GM19324 (cell line): ENCODE measurements at regions not wholly inside any gene's neighbourhood (a gene's known extent, or its start where the extent isn't known, plus 50 kb on each side); places are given as distances from the start of the nearest gene placed in this dataset.

Experiments used
- ATAC-seq: cut with Tn5 transposase; IDR thresholded peaks from one replicate; pipeline ENCODE4 v1.9.1; 2021; ENCODE audit warnings: mild to moderate bottlenecking, moderate library complexity; ENCODE audit not compliant: unreplicated experiment, low FRiP score

- ATAC-seq, result no peak
These were observed 717.8 kb upstream of the SEL1L start for GRCh38 chr14:82251494-82251893.

- ATAC-seq, result no peak
These were observed 736.6 kb upstream of the SEL1L start for GRCh38 chr14:82270286-82270685.

- no peak for ATAC-seq
These were observed 765.2 kb upstream of the SEL1L start for GRCh38 chr14:82298811-82299210.

- ATAC-seq, result no peak
These were observed 775.5 kb upstream of the SEL1L start for GRCh38 chr14:82309199-82309598.

GRCh38 chr14:82313889-82314288, 780.2 kb upstream of the SEL1L start:
- ATAC-seq, result no peak

- no peak for ATAC-seq
These were observed 794.8 kb upstream of the SEL1L start for GRCh38 chr14:82328442-82328841.

- ATAC-seq, result no peak
These were observed 807.7 kb upstream of the SEL1L start for GRCh38 chr14:82341261-82341810.

GRCh38 chr14:82342596-82342995, 808.9 kb upstream of the SEL1L start:
- ATAC-seq, result no peak

- ATAC-seq, result no peak
These were observed 811.5 kb upstream of the SEL1L start for GRCh38 chr14:82345184-82345583.

GRCh38 chr14:82354126-82354525, 820.5 kb upstream of the SEL1L start:
- no peak for ATAC-seq

GRCh38 chr14:82359201-82359600, 825.5 kb upstream of the SEL1L start:
- no peak for ATAC-seq

GRCh38 chr14:82362452-82362851, 828.8 kb upstream of the SEL1L start:
- no peak for ATAC-seq

- ATAC-seq, result no peak
These were observed 831.8 kb upstream of the SEL1L start for GRCh38 chr14:82365471-82365870.

- ATAC-seq, result no peak
These were observed 833.1 kb upstream of the SEL1L start for GRCh38 chr14:82366803-82367202.

- no peak for ATAC-seq
These were observed 845.6 kb upstream of the SEL1L start for GRCh38 chr14:82379291-82379690.

GRCh38 chr14:82385048-82385447, 851.4 kb upstream of the SEL1L start:
- no peak for ATAC-seq

- ATAC-seq, result no peak
These were observed 854.0 kb upstream of the SEL1L start for GRCh38 chr14:82387699-82388098.

GRCh38 chr14:82388488-82388887, 854.8 kb upstream of the SEL1L start:
- no peak for ATAC-seq

GRCh38 chr14:82390586-82390985, 856.9 kb upstream of the SEL1L start:
- ATAC-seq, result no peak

- no peak for ATAC-seq
These were observed 861.3 kb upstream of the SEL1L start for GRCh38 chr14:82394916-82395315.

- ATAC-seq, result no peak
These were observed 864.6 kb upstream of the SEL1L start for GRCh38 chr14:82398256-82398655.

- no peak for ATAC-seq
These were observed 870.3 kb upstream of the SEL1L start for GRCh38 chr14:82403987-82404386.

- ATAC-seq, result no peak
These were observed 876.4 kb upstream of the SEL1L start for GRCh38 chr14:82410064-82410463.
